ENCODE measurements at regions not wholly inside any gene's neighbourhood (a gene's known extent, or its start where the extent isn't known, plus 50 kb on each side); places are given as distances from the start of the nearest gene placed in this dataset.
A peak's percentile ranks its signal among the peaks of the same experiment; 100 is the strongest.

- no peak for DNase-seq
- Histone ChIP-seq H3K27ac (no peak overlapping the region), H3K36me3 (ENCODE audit: insufficient read depth in 1 of 2, low read depth in 1 of 2) (no peaks in the 10 kb centered on the region), H3K27me3 (ENCODE audit: insufficient read depth in 3 of 3, low read length in 2 of 3) (no peaks in the 10 kb centered on the region), H3K4me1 (no peaks in the 10 kb centered on the region), H3K9me3 (no peaks in the 10 kb centered on the region), H3K4me3 (no peak overlapping the region)
- 49 to 63% (median 55%) methylated on average over 4 of the region's 4 CpGs for WGBS, 3 donors
- intact Hi-C loops (cut with DNase I): no loop called here
- no peak for ATAC-seq
- no peak for TF ChIP-seq CTCF (IDR thresholded peaks at IDR 0.05)
Observed at GRCh38 chr9:2413160-2413805, 208.3 kb upstream of the VLDLR start.

- peaks cover 4% of the 10 kb centered on the region for H3K4me1 ChIP-seq
- no peak overlapping the region for H3K27ac ChIP-seq
- 78 to 92% (median 91%) methylated on average over 2 of the region's 2 CpGs for WGBS, 3 donors
- H3K4me3 ChIP-seq: no peak overlapping the region
- no peaks in the 10 kb centered on the region for H3K27me3 ChIP-seq (ENCODE audit: insufficient read depth in 3 of 3, low read length in 2 of 3)
- no peak for DNase-seq
- H3K36me3 ChIP-seq (ENCODE audit: insufficient read depth in 1 of 2, low read depth in 1 of 2): no peaks in the 10 kb centered on the region
- TF ChIP-seq CTCF (IDR thresholded peaks at IDR 0.05): no peak
- intact Hi-C loops (cut with DNase I): no loop called here
- ATAC-seq: no peak
- H3K9me3 ChIP-seq: no peaks in the 10 kb centered on the region
Observed at GRCh38 chr9:2414465-2414864, 207.1 kb upstream of the VLDLR start.

- no peak for TF ChIP-seq CTCF (IDR thresholded peaks at IDR 0.05)
- no peak overlapping the region for H3K4me3 ChIP-seq
- intact Hi-C loops (cut with DNase I): no loop called here
- H3K9me3 ChIP-seq: no peaks in the 10 kb centered on the region
- no peaks in the 10 kb centered on the region for H3K36me3 ChIP-seq (ENCODE audit: insufficient read depth in 1 of 2, low read depth in 1 of 2)
- no peaks in the 10 kb centered on the region for H3K27me3 ChIP-seq (ENCODE audit: insufficient read depth in 3 of 3, low read length in 2 of 3)
- H3K27ac ChIP-seq: no peak overlapping the region
- 93 to 99% (median 96%) methylated on average over 6 of the region's 6 CpGs for WGBS, 3 donors
- peaks cover 4% of the 10 kb centered on the region for H3K4me1 ChIP-seq
- DNase-seq (no peak), ATAC-seq (no peak)
Observed at GRCh38 chr9:2415326-2415725, 206.3 kb upstream of the VLDLR start.

GRCh38 chr9:2417730-2418129, 203.9 kb upstream of the VLDLR start:
- intact Hi-C loops (cut with DNase I): no loop called here
- 84 to 95% (median 93%) methylated on average over 4 of the region's 4 CpGs for WGBS, 3 donors
- Histone ChIP-seq H3K27me3 (ENCODE audit: insufficient read depth in 3 of 3, low read length in 2 of 3) (no peaks in the 10 kb centered on the region), H3K27ac (no peak overlapping the region), H3K36me3 (ENCODE audit: insufficient read depth in 1 of 2, low read depth in 1 of 2) (no peaks in the 10 kb centered on the region), H3K9me3 (no peaks in the 10 kb centered on the region), H3K4me3 (no peak overlapping the region), H3K4me1 (peaks cover 4% of the 10 kb centered on the region)
- TF ChIP-seq CTCF (IDR thresholded peaks at IDR 0.05): no peak
- DNase-seq: no peak
- no peak for ATAC-seq

- WGBS, 3 donors: 5 to 45% (median 7%) methylated on average over 2 of the region's 2 CpGs
- Histone ChIP-seq H3K27me3 (ENCODE audit: insufficient read depth in 3 of 3, low read length in 2 of 3) (no peaks in the 10 kb centered on the region), H3K27ac (no peak overlapping the region), H3K4me1 (peaks cover 4% of the 10 kb centered on the region), H3K4me3 (no peak overlapping the region), H3K36me3 (ENCODE audit: insufficient read depth in 1 of 2, low read depth in 1 of 2) (no peaks in the 10 kb centered on the region), H3K9me3 (no peaks in the 10 kb centered on the region)
- intact Hi-C loops (cut with DNase I): no loop called here
- no peak for DNase-seq
- no peak for TF ChIP-seq CTCF (IDR thresholded peaks at IDR 0.05)
- ATAC-seq: peak in 2 of 4 donors; percentile 35 to 58
Observed at GRCh38 chr9:2418619-2419018, 203.0 kb upstream of the VLDLR start.
